Keratinocyte (primary cell): ENCODE measurements at regions not wholly inside any gene's neighbourhood (a gene's known extent, or its start where the extent isn't known, plus 50 kb on each side); places are given as distances from the start of the nearest gene placed in this dataset.

Experiments
- DNase-seq: peaks from one replicate; pipeline ENCODE4 v3.0.0-alpha.2; 2011; ENCODE audit warnings: low read depth, missing footprints, low spot score
- FAIRE-seq: peaks from 2 replicates; lab custom pipeline; 2011; peaks lifted over from hg19 to GRCh38; lab: Jason Lieb, UNC
- H2AFZ ChIP-seq: 2 replicates; pipeline ENCODE4 v1.6.0; 2012; ENCODE audit warnings: low read length, control low read depth, inconsistent platforms; ENCODE audit not compliant: control insufficient read depth
- H3K27ac ChIP-seq: 2 replicates; pipeline ENCODE4 v1.5.1; 2011; ENCODE audit warnings: low read length; ENCODE audit not compliant: control insufficient read depth, insufficient read depth
- H3K27me3 ChIP-seq: 3 replicates; pipeline ENCODE4 v1.6.0; 2011; ENCODE audit warnings: low read length; ENCODE audit not compliant: control insufficient read depth, insufficient read depth; ENCODE audit errors: extremely low read depth
- H3K36me3 ChIP-seq, 2 experiments: 2 replicates in 1 of 2; 3 replicates in 1 of 2; pipeline ENCODE4 v1.5.1; 2011; ENCODE audit warnings: low read length in 2 of 2, mild to moderate bottlenecking in 1 of 2; ENCODE audit not compliant: control insufficient read depth in 2 of 2, insufficient read depth in 2 of 2; ENCODE audit errors: extremely low read depth in 1 of 2
- H3K4me1 ChIP-seq: 3 replicates; pipeline ENCODE4 v1.5.1; 2011; ENCODE audit warnings: low read length; ENCODE audit not compliant: control insufficient read depth, insufficient read depth; ENCODE audit errors: extremely low read depth
- H3K4me2 ChIP-seq: 3 replicates; pipeline ENCODE4 v1.6.0; 2011; ENCODE audit warnings: low read depth, low read length; ENCODE audit not compliant: control insufficient read depth, insufficient read depth; ENCODE audit errors: extremely low read depth
- H3K4me3 ChIP-seq, 3 experiments: fragments of 200-600 bp in 1 of 3; sonication (generic) in 1 of 3; 2 replicates in 2 of 3; 3 replicates in 1 of 3; pipeline ENCODE4 v1.5.1; 2011 to 2016; ENCODE audit warnings: low read length in 3 of 3, mild to moderate bottlenecking in 3 of 3, control low read depth in 2 of 3, inconsistent platforms in 1 of 3, low read depth in 1 of 3, mixed read lengths in 1 of 3, mixed run types in 1 of 3, moderate library complexity in 1 of 3; ENCODE audit not compliant: control insufficient read depth in 2 of 3, insufficient read depth in 2 of 3; ENCODE audit errors: extremely low read depth in 1 of 3
- H3K79me2 ChIP-seq: 2 replicates; pipeline ENCODE4 v1.6.0; 2012; ENCODE audit warnings: low read length; ENCODE audit not compliant: control insufficient read depth, insufficient read depth
- H3K9ac ChIP-seq: 3 replicates; pipeline ENCODE4 v1.6.0; 2011; ENCODE audit warnings: low read length; ENCODE audit not compliant: control insufficient read depth, insufficient read depth; ENCODE audit errors: extremely low read depth
- H3K9me1 ChIP-seq: 3 replicates; pipeline ENCODE4 v1.6.0; 2011; ENCODE audit warnings: low read length; ENCODE audit not compliant: control insufficient read depth, insufficient read depth; ENCODE audit errors: extremely low read depth
- H3K9me3 ChIP-seq: 2 replicates; pipeline ENCODE4 v1.5.1; 2012; ENCODE audit warnings: low read depth, low read length; ENCODE audit not compliant: control insufficient read depth
- H4K20me1 ChIP-seq: 3 replicates; pipeline ENCODE4 v1.6.0; 2011; ENCODE audit warnings: low read length; ENCODE audit not compliant: control insufficient read depth, insufficient read depth; ENCODE audit errors: extremely low read depth
- CTCF ChIP-seq, 3 experiments: IDR thresholded peaks in 1 of 3; conservative IDR thresholded peaks in 1 of 3; optimal IDR thresholded peaks in 1 of 3; 2 replicates in 2 of 3; 3 replicates in 1 of 3; pipeline versions ENCODE3 to v1.5.1; 2011; ENCODE audit warnings: low read length in 3 of 3, mild to moderate bottlenecking in 3 of 3, moderate library complexity in 2 of 3, control low read depth in 1 of 3, inconsistent platforms in 1 of 3; ENCODE audit not compliant: insufficient read depth in 2 of 3; ENCODE audit errors: extremely low read depth in 1 of 3
- EZH2 ChIP-seq: IDR thresholded peaks from one replicate; pipeline ENCODE4 v1.6.1; 2012; ENCODE audit warnings: inconsistent platforms, mild to moderate bottlenecking, low read length, moderate library complexity
- dilution Hi-C: fragments of 300-500 bp; cut with MboI; formaldehyde crosslinking; loops from one replicate; pipeline ENCODE4 v1.7.0; 2020; ENCODE audit warnings: low sequenced_read_pairs; ENCODE audit not compliant: extremely low pct_ligation_motif_present

GRCh38 chr15:38672814-38673670, 108.4 kb upstream of the RASGRP1 start:
- H4K20me1 ChIP-seq = no peaks in the 10 kb centered on the region
- no peaks in the 10 kb centered on the region for H3K9me1 ChIP-seq
- H2AFZ ChIP-seq = no peak overlapping the region
- DNase-seq = no peak
- dilution Hi-C loops = no loop called here
- H3K9ac ChIP-seq = no peak overlapping the region
- H3K36me3 ChIP-seq = no peaks in the 10 kb centered on the region
- no peaks in the 10 kb centered on the region for H3K4me1 ChIP-seq
- H3K4me3 ChIP-seq = no peak overlapping the region
- FAIRE-seq = no peak
- TF ChIP-seq EZH2 = no peak
- TF ChIP-seq CTCF (optimal IDR thresholded peaks at IDR 0.05 in 1 of 3, IDR thresholded peaks at IDR 0.05 in 1 of 3, conservative IDR thresholded peaks at IDR 0.05 in 1 of 3; ENCODE audit: extremely low read depth in 1 of 3, insufficient read depth in 2 of 3, low read length in 3 of 3) = no peak
- no peaks in the 10 kb centered on the region for H3K9me3 ChIP-seq
- peaks cover 2% of the 10 kb centered on the region for H3K27me3 ChIP-seq
- no peaks in the 10 kb centered on the region for H3K79me2 ChIP-seq
- H3K27ac ChIP-seq = no peak overlapping the region
- no peak overlapping the region for H3K4me2 ChIP-seq

GRCh38 chr15:38674448-38674847, 109.8 kb upstream of the RASGRP1 start:
- no peak for FAIRE-seq
- TF ChIP-seq CTCF (optimal IDR thresholded peaks at IDR 0.05 in 1 of 3, IDR thresholded peaks at IDR 0.05 in 1 of 3, conservative IDR thresholded peaks at IDR 0.05 in 1 of 3; ENCODE audit: extremely low read depth in 1 of 3, insufficient read depth in 2 of 3, low read length in 3 of 3) = no peak
- no peak for TF ChIP-seq EZH2
- dilution Hi-C loops = no loop called here

More at GRCh38 chr15:38674448-38674847, 109.8 kb upstream of the RASGRP1 start:
- no peaks in the 10 kb centered on the region for H3K79me2 ChIP-seq
- no peaks in the 10 kb centered on the region for H3K4me1 ChIP-seq
- H3K4me2 ChIP-seq = no peak overlapping the region
- no peak overlapping the region for H2AFZ ChIP-seq
- peaks cover 2% of the 10 kb centered on the region for H3K27me3 ChIP-seq
- H3K27ac ChIP-seq = no peak overlapping the region
- no peak overlapping the region for H3K9ac ChIP-seq
- no peaks in the 10 kb centered on the region for H3K9me1 ChIP-seq
- H4K20me1 ChIP-seq = no peaks in the 10 kb centered on the region
- no peaks in the 10 kb centered on the region for H3K36me3 ChIP-seq
- no peaks in the 10 kb centered on the region for H3K9me3 ChIP-seq
- DNase-seq = no peak
- H3K4me3 ChIP-seq = no peak overlapping the region
